ENCODE measurements at regions not wholly inside any gene's neighbourhood (a gene's known extent, or its start where the extent isn't known, plus 50 kb on each side); places are given as distances from the start of the nearest gene placed in this dataset.

DNA sequence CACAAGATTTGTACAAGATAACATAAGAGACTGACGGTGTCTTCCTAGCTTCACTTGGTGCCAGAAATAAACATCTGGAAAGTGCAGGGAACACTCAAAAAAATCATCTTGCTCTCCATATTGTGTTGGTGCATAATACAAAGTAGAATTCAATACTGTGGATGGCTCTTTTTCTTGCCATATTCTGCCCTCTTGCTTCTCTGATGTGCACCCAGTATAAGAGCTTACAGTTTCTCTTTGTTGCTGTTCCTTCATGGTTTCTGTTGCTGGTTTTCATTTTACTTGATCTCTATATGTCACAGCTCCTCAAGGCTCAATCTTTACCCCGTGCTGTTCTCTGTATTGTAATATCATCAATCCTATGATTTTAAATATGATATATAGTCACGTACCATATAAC lies 528.5 kb upstream of the ZP4 start:
- TF ChIP-seq MXI1 (conservative IDR thresholded peaks at IDR 0.05; ENCODE audit: poor library complexity, severe bottlenecking) (no peak), POLR2AphosphoS5 (IDR thresholded peaks at IDR 0.05) (no peak), RAD21 (conservative IDR thresholded peaks at IDR 0.05) (no peak), EZH2 (IDR thresholded peaks at IDR 0.05; ENCODE audit: borderline replicate concordance, insufficient read depth, low read length, poor library complexity, severe bottlenecking) (no peak), TAF1 (IDR thresholded peaks at IDR 0.05; ENCODE audit: low read depth) (no peak), SMC3 (conservative IDR thresholded peaks at IDR 0.05; ENCODE audit: poor library complexity) (no peak), EP300 (conservative IDR thresholded peaks at IDR 0.05; ENCODE audit: poor library complexity, severe bottlenecking) (no peak)
- TF ChIP-seq, protein P1, sequence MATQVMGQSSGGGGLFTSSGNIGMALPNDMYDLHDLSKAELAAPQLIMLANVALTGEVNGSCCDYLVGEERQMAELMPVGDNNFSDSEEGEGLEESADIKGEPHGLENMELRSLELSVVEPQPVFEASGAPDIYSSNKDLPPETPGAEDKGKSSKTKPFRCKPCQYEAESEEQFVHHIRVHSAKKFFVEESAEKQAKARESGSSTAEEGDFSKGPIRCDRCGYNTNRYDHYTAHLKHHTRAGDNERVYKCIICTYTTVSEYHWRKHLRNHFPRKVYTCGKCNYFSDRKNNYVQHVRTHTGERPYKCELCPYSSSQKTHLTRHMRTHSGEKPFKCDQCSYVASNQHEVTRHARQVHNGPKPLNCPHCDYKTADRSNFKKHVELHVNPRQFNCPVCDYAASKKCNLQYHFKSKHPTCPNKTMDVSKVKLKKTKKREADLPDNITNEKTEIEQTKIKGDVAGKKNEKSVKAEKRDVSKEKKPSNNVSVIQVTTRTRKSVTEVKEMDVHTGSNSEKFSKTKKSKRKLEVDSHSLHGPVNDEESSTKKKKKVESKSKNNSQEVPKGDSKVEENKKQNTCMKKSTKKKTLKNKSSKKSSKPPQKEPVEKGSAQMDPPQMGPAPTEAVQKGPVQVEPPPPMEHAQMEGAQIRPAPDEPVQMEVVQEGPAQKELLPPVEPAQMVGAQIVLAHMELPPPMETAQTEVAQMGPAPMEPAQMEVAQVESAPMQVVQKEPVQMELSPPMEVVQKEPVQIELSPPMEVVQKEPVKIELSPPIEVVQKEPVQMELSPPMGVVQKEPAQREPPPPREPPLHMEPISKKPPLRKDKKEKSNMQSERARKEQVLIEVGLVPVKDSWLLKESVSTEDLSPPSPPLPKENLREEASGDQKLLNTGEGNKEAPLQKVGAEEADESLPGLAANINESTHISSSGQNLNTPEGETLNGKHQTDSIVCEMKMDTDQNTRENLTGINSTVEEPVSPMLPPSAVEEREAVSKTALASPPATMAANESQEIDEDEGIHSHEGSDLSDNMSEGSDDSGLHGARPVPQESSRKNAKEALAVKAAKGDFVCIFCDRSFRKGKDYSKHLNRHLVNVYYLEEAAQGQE (IDR thresholded peaks at IDR 0.05; ENCODE audit: borderline replicate concordance) = no peak
- TF ChIP-seq, protein P2, sequence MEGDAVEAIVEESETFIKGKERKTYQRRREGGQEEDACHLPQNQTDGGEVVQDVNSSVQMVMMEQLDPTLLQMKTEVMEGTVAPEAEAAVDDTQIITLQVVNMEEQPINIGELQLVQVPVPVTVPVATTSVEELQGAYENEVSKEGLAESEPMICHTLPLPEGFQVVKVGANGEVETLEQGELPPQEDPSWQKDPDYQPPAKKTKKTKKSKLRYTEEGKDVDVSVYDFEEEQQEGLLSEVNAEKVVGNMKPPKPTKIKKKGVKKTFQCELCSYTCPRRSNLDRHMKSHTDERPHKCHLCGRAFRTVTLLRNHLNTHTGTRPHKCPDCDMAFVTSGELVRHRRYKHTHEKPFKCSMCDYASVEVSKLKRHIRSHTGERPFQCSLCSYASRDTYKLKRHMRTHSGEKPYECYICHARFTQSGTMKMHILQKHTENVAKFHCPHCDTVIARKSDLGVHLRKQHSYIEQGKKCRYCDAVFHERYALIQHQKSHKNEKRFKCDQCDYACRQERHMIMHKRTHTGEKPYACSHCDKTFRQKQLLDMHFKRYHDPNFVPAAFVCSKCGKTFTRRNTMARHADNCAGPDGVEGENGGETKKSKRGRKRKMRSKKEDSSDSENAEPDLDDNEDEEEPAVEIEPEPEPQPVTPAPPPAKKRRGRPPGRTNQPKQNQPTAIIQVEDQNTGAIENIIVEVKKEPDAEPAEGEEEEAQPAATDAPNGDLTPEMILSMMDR (IDR thresholded peaks at IDR 0.05; ENCODE audit: poor library complexity, severe bottlenecking) = no peak
- no peak overlapping the region for H3K27ac ChIP-seq (ENCODE audit: low read length)
- H3K4me2 ChIP-seq (ENCODE audit: low read length) = no peak overlapping the region
- no peak overlapping the region for H3K9ac ChIP-seq (ENCODE audit: low read length)
- H4K20me1 ChIP-seq (ENCODE audit: insufficient read depth) = no peaks in the 10 kb centered on the region
- H3K4me3 ChIP-seq (ENCODE audit: low read length) = no peak overlapping the region
- H2AFZ ChIP-seq (ENCODE audit: low read depth, low read length) = no peak overlapping the region
- no peaks in the 10 kb centered on the region for H3K9me2 ChIP-seq (ENCODE audit: insufficient read depth, low read length)
- no peaks in the 10 kb centered on the region for H3K36me3 ChIP-seq (ENCODE audit: insufficient read depth, low read length)
- no peaks in the 10 kb centered on the region for H3K9me3 ChIP-seq (ENCODE audit: low read length)
- no peaks in the 10 kb centered on the region for H3K27me3 ChIP-seq (ENCODE audit: insufficient read depth, low read depth, low read length)
- H3F3A ChIP-seq (ENCODE audit: insufficient read depth, low read length, poor library complexity, severe bottlenecking) = no peaks in the 10 kb centered on the region
- H3K79me2 ChIP-seq (replicated peaks; ENCODE audit: insufficient read depth, low read length) = no peaks in the 10 kb centered on the region

DNA sequence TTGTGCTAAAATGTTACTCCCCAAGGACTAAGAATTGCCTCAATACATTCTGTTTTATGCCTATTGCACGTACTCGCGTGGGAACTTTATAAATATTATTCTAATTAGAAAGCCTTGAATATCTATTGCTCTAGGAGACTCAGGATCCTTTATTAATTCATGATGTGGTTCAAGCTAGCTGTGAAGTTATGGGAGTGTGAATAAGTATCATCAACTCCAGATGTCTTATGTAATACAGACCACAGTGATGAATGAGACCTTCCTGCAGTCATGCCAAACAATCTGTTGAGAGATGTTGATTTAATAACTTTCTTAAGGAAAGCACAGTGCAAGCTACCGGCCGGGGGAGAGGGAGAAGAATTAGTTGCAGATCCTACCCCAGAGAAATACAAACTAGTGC lies 519.2 kb upstream of the ZP4 start:
- no peaks in the 10 kb centered on the region for H3K79me2 ChIP-seq (replicated peaks; ENCODE audit: insufficient read depth, low read length)
- no peak overlapping the region for H3K4me2 ChIP-seq (ENCODE audit: low read length)
- no peak overlapping the region for H2AFZ ChIP-seq (ENCODE audit: low read depth, low read length)
- H3K36me3 ChIP-seq (ENCODE audit: insufficient read depth, low read length) = no peaks in the 10 kb centered on the region
- no peaks in the 10 kb centered on the region for H4K20me1 ChIP-seq (ENCODE audit: insufficient read depth)
- no peak overlapping the region for H3K9ac ChIP-seq (ENCODE audit: low read length)
- no peaks in the 10 kb centered on the region for H3K9me3 ChIP-seq (ENCODE audit: low read length)
- TF ChIP-seq SMC3 (conservative IDR thresholded peaks at IDR 0.05; ENCODE audit: poor library complexity) (no peak), RAD21 (conservative IDR thresholded peaks at IDR 0.05) (no peak), MXI1 (conservative IDR thresholded peaks at IDR 0.05; ENCODE audit: poor library complexity, severe bottlenecking) (no peak), POLR2AphosphoS5 (IDR thresholded peaks at IDR 0.05) (no peak), TAF1 (IDR thresholded peaks at IDR 0.05; ENCODE audit: low read depth) (no peak), EP300 (conservative IDR thresholded peaks at IDR 0.05; ENCODE audit: poor library complexity, severe bottlenecking) (no peak), EZH2 (IDR thresholded peaks at IDR 0.05; ENCODE audit: borderline replicate concordance, insufficient read depth, low read length, poor library complexity, severe bottlenecking) (no peak)
- TF ChIP-seq, protein P1 (IDR thresholded peaks at IDR 0.05; ENCODE audit: borderline replicate concordance) = no peak
- TF ChIP-seq, protein P2 (IDR thresholded peaks at IDR 0.05; ENCODE audit: poor library complexity, severe bottlenecking) = no peak
- no peaks in the 10 kb centered on the region for H3K27me3 ChIP-seq (ENCODE audit: insufficient read depth, low read depth, low read length)
- no peaks in the 10 kb centered on the region for H3K9me2 ChIP-seq (ENCODE audit: insufficient read depth, low read length)
- no peak overlapping the region for H3K27ac ChIP-seq (ENCODE audit: low read length)
- no peaks in the 10 kb centered on the region for H3F3A ChIP-seq (ENCODE audit: insufficient read depth, low read length, poor library complexity, severe bottlenecking)
- no peak overlapping the region for H3K4me3 ChIP-seq (ENCODE audit: low read length)

Measured in neural cell (in vitro differentiated cells).